PC-9 (cell line): ENCODE measurements at regions not wholly inside any gene's neighbourhood (a gene's known extent, or its start where the extent isn't known, plus 50 kb on each side); places are given as distances from the start of the nearest gene placed in this dataset.

ENCODE experiments used
- BruUV-seq: library from RNA; stranded (reverse); fragments of 400-500 nt; replicated peaks from 2 replicates; lab custom pipeline; 2021; lab: Mats Ljungman, UMichigan
- CTCF ChIA-PET: fragments of 300-600 bp; sonication (Branson Sonifier 250); formaldehyde crosslinking; loops from one replicate; lab custom pipeline; 2022; ENCODE audit warnings: antibody characterized with exemption; lab: Charles Lee
- POLR2A ChIA-PET: fragments of 300-600 bp; sonication (Branson Sonifier 250); formaldehyde crosslinking; loops from one replicate; lab custom pipeline; 2022; ENCODE audit warnings: antibody characterized with exemption; ENCODE audit not compliant: unreplicated experiment; lab: Charles Lee
- DNase-seq, 2 experiments: peaks; one replicate each; pipeline versions ENCODE4 v3.0.0 to v3.0.0-alpha.2; 2015 to 2022; ENCODE audit warnings: mixed read lengths in 1 of 2
- H2AFZ ChIP-seq: fragments of 200-600 bp; sonication (generic); 2 replicates; pipeline ENCODE4 v1.8.1; 2017; ENCODE audit warnings: antibody characterized with exemption
- H3F3A ChIP-seq: fragments of 200-600 bp; sonication (generic); 2 replicates; pipeline ENCODE4 v1.8.1; 2017; ENCODE audit warnings: antibody characterized with exemption, mild to moderate bottlenecking, low read depth; ENCODE audit not compliant: insufficient read depth
- H3K27ac ChIP-seq: fragments of 200-600 bp; sonication (generic); 2 replicates; pipeline ENCODE4 v1.6.1; 2016; ENCODE audit warnings: mixed run types
- H3K27me3 ChIP-seq: fragments of 200-600 bp; sonication (generic); 2 replicates; pipeline ENCODE4 v1.6.1; 2016; ENCODE audit warnings: low read depth, mixed run types; ENCODE audit not compliant: insufficient read depth
- H3K36me3 ChIP-seq: fragments of 200-600 bp; sonication (generic); 2 replicates; pipeline ENCODE4 v1.6.1; 2016; ENCODE audit warnings: low read depth, mixed run types
- H3K4me1 ChIP-seq: fragments of 200-600 bp; sonication (generic); replicated peaks from 2 replicates; pipeline ENCODE4 v1.6.1; 2016; ENCODE audit warnings: mixed run types; ENCODE audit not compliant: insufficient read depth
- H3K4me2 ChIP-seq: fragments of 200-600 bp; sonication (generic); 2 replicates; pipeline ENCODE4 v1.6.1; 2017; ENCODE audit warnings: mixed run types
- H3K4me3 ChIP-seq: fragments of 200-600 bp; sonication (generic); 2 replicates; pipeline ENCODE4 v1.6.1; 2016; ENCODE audit warnings: mixed run types
- H3K79me2 ChIP-seq: fragments of 200-600 bp; sonication (generic); 2 replicates; pipeline ENCODE4 v1.6.1; 2017; ENCODE audit warnings: low read depth, mixed run types
- H3K9me2 ChIP-seq: fragments of 200-600 bp; sonication (generic); 2 replicates; pipeline ENCODE4 v1.8.1; 2017; ENCODE audit warnings: mild to moderate bottlenecking; ENCODE audit not compliant: insufficient read depth
- H3K9me3 ChIP-seq: fragments of 200-600 bp; sonication (generic); 2 replicates; pipeline ENCODE4 v1.8.1; 2016; ENCODE audit warnings: low read depth; ENCODE audit not compliant: insufficient read depth
- H4K20me1 ChIP-seq: fragments of 200-600 bp; sonication (generic); 2 replicates; pipeline ENCODE4 v1.8.1; 2017; ENCODE audit not compliant: insufficient read depth
- EZH2 ChIP-seq: fragments of 200-600 bp; sonication (generic); IDR thresholded peaks from 2 replicates; pipeline ENCODE4 v1.8.0; 2017; ENCODE audit warnings: antibody characterized with exemption, low read depth
- intact Hi-C: fragments of 100-400 bp; cut with micrococcal nuclease; formaldehyde crosslinking; loops from one replicate; pipeline ENCODE4 v1.10.0; 2022; ENCODE audit not compliant: unreplicated experiment
- TF ChIP-seq, protein P1 (sequence below): fragments of 200-600 bp; sonication (generic); conservative IDR thresholded peaks from 2 replicates; pipeline ENCODE4 v1.6.1; 2017; ENCODE audit warnings: mixed run types, antibody characterized with exemption, mild to moderate bottlenecking, moderate library complexity

DNA sequence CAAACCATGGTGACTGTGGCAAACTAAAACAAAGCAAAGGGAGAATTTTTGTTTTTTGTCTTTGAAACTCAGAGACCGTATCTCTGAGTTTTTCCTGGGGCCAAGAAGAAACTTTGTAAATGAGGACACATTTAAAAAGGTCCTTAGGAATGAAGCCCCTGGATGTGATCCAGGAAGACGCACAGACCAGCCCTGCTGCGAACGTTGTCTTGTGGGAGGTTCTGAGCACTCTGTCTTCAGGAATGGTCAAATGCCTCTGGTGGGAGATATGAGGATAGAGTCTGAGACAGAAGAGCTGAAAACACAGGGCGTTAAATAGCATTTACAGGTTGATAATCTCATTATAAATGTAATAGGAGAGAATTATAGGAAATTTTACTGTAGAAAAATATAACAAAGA, 893.5 kb upstream of the KLHL29 start:
- no TSS peak for BruUV-seq
- CTCF ChIA-PET: no interaction called here
- H3K4me2 ChIP-seq: no peak overlapping the region

GRCh38 chr2:22494156-22494555, 890.8 kb upstream of the KLHL29 start:
- Histone ChIP-seq H3K9me3 (peaks cover 3% of the 10 kb centered on the region; the same call in 1 of the 2 replicates), H2AFZ (no peak overlapping the region), H3K36me3 (no peaks in the 10 kb centered on the region), H3K79me2 (no peaks in the 10 kb centered on the region), H3K4me2 (no peak overlapping the region), H3K4me1 (no peaks in the 10 kb centered on the region), H3K27ac (no peak overlapping the region), H3F3A (no peaks in the 10 kb centered on the region), H4K20me1 (no peaks in the 10 kb centered on the region), H3K4me3 (no peak overlapping the region), H3K27me3 (no peaks in the 10 kb centered on the region), H3K9me2 (no peaks in the 10 kb centered on the region)
- ChIA-PET CTCF (no interaction called here), POLR2A (no interaction called here)
- intact Hi-C loops: no loop called here
- no peak for DNase-seq
- no TSS peak for BruUV-seq
- no peak for TF ChIP-seq EZH2
- TF ChIP-seq, protein P1, sequence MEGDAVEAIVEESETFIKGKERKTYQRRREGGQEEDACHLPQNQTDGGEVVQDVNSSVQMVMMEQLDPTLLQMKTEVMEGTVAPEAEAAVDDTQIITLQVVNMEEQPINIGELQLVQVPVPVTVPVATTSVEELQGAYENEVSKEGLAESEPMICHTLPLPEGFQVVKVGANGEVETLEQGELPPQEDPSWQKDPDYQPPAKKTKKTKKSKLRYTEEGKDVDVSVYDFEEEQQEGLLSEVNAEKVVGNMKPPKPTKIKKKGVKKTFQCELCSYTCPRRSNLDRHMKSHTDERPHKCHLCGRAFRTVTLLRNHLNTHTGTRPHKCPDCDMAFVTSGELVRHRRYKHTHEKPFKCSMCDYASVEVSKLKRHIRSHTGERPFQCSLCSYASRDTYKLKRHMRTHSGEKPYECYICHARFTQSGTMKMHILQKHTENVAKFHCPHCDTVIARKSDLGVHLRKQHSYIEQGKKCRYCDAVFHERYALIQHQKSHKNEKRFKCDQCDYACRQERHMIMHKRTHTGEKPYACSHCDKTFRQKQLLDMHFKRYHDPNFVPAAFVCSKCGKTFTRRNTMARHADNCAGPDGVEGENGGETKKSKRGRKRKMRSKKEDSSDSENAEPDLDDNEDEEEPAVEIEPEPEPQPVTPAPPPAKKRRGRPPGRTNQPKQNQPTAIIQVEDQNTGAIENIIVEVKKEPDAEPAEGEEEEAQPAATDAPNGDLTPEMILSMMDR: no peak

More for the DNA sequence above, 893.5 kb upstream of the KLHL29 start:
- no peak for DNase-seq
- Histone ChIP-seq H3K4me3 (no peak overlapping the region), H3K4me1 (no peaks in the 10 kb centered on the region), H3K27ac (no peak overlapping the region), H3K27me3 (no peaks in the 10 kb centered on the region), H3K9me3 (no peaks in the 10 kb centered on the region), H3K9me2 (no peaks in the 10 kb centered on the region), H2AFZ (no peak overlapping the region), H3F3A (no peaks in the 10 kb centered on the region), H4K20me1 (no peaks in the 10 kb centered on the region), H3K36me3 (no peaks in the 10 kb centered on the region), H3K79me2 (no peaks in the 10 kb centered on the region)
- POLR2A ChIA-PET: no interaction called here
- no peak for TF ChIP-seq EZH2
- TF ChIP-seq, protein P1: no peak
- intact Hi-C loops: no loop called here

- Histone ChIP-seq H3K9me2 (no peaks in the 10 kb centered on the region), H3K27me3 (no peaks in the 10 kb centered on the region)
- CTCF ChIA-PET: no interaction called here
These were observed 887.9 kb upstream of the KLHL29 start for GRCh38 chr2:22497064-22497463.

More at GRCh38 chr2:22497064-22497463, 887.9 kb upstream of the KLHL29 start:
- Histone ChIP-seq H3K4me1 (no peaks in the 10 kb centered on the region), H3K4me3 (no peak overlapping the region), H3K36me3 (no peaks in the 10 kb centered on the region), H3K27ac (no peak overlapping the region), H3K4me2 (no peak overlapping the region), H3F3A (no peaks in the 10 kb centered on the region), H3K9me3 (peaks cover 3% of the 10 kb centered on the region; the same call in 1 of the 2 replicates), H3K79me2 (no peaks in the 10 kb centered on the region), H2AFZ (no peak overlapping the region), H4K20me1 (no peaks in the 10 kb centered on the region)
- TF ChIP-seq EZH2: no peak
- TF ChIP-seq, protein P1: no peak
- BruUV-seq: no TSS peak
- POLR2A ChIA-PET: no interaction called here
- DNase-seq: no peak
- intact Hi-C loops: no loop called here
